ENCODE measurements at regions not wholly inside any gene's neighbourhood (a gene's known extent, or its start where the extent isn't known, plus 50 kb on each side); places are given as distances from the start of the nearest gene placed in this dataset.

DNA sequence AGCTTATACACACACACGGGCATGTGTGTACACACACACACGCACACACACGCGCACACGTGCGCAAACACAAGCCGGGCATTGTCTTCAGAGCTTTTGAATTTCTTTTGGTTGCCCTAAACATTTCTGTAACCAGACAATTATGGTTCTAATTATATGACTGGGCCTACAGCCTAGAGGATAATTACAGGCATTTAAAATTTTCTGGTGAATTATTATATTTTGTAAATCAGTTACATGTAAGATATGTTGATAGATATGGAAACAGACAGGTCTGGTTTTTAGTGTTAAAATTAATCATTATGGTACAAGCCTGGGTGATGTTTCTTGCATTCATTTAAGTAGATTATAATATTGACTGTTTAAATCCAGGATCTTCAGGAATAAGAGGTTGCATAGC lies 1120.5 kb downstream of the ADGRL3 start:
- FAIRE-seq = no peak

DNA sequence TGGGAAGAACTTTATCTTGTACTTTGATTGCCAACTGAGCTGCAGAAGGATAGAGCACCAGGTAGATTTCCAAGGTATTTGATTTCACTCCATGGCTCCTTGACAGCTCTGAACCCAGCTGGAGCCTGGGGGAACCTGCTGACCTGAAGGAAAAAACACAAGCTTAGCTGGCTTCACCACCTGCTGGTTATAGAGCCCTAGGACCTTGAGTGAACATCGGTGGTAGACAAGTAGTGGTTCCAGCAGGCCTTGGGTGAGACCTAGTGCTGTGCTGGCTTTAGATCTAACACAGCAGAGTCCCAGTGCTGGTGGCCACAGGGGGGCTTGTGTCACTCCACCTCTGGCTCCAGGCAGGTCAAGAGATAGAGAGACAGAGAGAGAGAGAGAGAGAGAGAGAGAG lies 1102.6 kb downstream of the ADGRL3 start:
- FAIRE-seq = no peak

DNA sequence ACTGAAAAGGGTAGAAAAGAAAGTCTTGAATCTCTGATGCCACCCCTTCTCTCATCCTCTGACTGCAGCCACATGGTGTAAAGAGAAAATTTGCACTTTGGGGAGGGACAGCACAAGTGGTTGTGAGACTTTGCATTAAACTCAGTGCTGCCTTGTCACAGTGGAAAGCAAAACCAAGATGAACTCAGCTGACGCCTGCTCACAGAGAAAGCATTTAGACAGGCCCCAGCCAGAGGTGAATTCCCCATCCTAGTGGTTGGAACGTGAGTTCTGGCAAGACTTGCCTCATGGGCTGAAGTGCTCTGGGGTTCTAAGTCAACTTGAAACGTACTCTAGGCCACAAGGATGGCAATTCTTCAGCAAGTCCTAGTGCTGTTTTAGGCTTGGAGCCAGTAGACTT lies 1101.4 kb downstream of the ADGRL3 start:
- FAIRE-seq = no peak

DNA sequence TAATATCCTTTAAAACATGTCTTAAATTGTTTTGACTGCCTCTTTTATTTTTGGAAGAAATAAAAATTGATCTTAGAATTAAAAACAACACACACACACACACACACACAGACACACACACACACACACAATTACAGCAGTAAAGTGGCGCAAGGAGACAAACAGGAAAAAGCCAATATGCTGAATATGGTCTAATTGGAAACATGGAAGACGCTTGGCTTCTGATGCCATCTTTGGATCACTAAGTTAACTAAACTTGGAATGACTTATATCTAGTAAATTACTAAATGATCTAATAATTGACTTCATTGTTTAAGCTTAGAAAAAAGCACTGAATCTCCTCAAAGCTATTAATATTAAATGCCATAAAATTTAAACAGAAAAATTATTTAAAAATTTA lies 1093.4 kb downstream of the ADGRL3 start:
- FAIRE-seq = no peak

DNA sequence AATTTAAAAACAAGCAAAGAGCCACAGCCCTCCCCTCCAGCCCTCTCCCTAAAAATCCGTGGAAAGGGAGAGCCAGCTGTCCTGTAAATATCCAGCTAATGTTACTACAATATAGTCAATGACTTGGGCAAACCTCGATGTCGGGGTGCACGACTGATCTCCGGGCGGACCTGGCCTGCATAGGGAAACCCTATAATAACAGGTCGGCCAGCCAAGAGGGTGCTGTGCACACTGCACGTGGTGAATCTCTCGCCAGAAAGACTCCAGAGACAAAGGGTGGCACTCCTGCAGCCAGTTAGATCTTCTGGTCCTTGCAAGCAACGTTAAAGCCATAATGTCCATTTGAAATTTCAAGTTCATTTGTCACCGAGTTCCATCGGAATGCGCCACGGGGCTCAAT lies 1092.8 kb downstream of the ADGRL3 start:
- FAIRE-seq = no peak

DNA sequence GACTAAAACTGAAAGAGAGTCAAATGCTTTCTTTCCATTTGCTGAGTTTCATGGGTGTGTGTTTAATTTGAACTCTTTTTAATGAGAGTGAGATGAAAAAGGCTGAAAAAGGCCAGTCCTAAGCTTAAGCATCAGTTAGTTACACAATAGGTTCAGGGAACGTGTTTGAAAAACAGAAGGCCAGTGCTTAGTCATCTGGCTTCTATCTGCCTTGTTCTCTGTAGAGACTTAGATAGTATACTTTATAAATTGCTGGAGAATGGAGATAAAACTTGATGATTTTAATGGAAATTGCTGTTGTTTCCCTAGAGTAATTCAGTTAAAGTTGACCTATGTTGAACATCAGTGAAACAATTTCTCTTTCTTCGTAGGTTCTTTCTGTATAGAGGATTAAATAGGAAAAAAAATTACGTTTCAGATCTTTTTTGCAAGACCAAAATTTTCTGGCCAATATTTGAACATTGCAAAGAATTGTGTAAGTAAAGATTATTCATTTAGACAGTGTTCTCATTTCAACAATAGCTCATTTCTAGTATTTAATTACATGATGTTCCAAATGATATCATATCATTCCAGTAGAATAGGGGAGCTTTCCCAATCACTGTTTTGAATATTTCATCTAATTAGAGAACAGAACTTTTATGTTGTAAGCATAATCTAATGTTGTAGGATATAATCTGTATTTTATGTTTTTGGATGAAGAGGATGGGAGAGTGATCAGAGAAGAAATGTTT lies 1088.8 kb downstream of the ADGRL3 start:
- peak; percentile 78 for FAIRE-seq

DNA sequence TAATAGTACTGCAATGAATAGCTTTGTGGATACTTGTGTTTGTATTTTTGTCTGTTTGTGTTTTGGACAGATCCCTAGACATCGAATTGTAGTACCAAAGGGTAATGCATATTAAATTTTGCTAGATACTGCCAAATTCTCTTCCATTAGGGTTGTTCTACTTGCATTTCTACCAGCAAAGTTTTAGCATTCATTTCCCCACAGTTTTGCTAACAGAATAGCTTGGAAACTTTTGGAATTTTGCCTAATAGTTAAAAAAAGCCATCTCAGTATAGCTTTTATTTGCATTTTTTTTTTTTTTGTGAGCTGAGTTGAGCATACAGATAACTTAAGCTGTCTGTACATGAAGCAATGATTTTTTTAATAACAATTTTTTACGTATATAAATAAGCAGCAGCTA lies 1084.9 kb downstream of the ADGRL3 start:
- FAIRE-seq = no peak

DNA sequence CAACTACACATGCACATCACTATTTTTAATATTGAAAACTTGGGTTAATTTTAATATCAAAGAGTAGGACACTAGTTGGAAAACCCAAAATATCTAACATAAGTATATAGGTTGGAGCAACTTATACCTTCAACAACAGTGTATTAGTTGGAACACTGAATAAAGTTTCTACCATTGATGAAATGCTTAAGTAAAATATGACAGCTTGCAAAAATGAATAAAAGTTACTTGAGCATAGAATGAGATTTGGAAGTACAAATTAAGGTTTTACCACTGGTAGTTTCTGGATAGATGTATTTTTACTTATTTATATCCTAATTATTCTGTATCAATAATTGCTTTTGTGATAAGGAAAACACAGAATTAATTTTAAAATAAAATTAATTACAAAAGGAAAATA lies 1079.6 kb downstream of the ADGRL3 start:
- no peak for FAIRE-seq

DNA sequence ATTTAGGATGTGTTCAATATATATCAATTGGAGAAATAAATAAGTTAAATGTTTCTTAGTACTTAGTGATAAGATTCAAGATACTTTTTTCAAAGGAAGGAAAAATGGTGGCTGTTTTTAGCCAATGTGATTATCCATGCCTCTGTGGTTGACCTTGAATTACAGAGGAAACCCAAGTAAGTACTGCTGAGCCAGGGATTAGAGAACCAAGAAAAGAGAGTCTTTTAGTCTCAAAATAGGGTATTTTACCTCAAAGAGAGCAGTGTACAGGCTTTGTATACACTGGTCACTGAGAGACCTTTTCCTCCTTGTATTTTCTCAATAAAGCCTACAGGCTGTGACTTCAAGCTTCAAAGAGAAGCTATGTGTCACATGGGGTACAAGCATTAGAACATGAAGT lies 1075.3 kb downstream of the ADGRL3 start:
- FAIRE-seq = no peak

DNA sequence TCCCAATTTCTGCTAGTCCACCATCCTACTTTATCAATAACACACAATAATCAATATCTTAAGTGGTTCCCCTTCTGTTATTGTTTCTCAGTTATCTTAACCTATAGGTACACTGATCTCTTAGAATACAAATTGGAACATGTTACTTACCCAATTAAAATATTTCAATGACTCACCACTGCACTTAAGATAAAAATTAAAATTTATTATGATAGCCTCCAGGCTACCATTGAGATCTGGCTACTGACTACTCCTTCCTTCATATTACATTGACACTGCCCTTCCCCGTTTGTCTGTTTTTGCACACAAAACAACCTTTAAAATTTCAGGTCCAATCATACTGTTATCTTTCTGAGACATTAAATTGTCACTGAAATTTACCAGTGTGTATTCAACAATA lies 1074.7 kb downstream of the ADGRL3 start:
- FAIRE-seq = no peak

DNA sequence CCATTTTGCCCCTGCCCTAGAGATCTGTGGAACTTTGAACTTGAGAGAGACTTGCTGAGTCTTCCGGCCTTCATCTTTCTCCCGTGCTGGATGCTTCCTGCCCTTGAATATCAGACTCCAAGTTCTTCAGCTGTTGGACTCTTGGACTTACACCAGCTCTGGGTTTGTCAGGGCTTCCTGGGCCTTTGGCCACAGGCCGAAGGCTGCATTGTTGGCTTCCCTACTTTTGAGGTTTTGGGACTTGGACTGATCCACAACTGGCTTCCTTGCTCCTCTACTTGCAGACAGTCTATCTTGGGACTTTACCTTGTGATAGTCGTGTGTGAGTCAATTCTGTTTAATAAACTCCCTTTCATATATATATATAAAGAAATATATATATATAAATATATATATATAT lies 1071.0 kb downstream of the ADGRL3 start:
- no peak for FAIRE-seq

DNA sequence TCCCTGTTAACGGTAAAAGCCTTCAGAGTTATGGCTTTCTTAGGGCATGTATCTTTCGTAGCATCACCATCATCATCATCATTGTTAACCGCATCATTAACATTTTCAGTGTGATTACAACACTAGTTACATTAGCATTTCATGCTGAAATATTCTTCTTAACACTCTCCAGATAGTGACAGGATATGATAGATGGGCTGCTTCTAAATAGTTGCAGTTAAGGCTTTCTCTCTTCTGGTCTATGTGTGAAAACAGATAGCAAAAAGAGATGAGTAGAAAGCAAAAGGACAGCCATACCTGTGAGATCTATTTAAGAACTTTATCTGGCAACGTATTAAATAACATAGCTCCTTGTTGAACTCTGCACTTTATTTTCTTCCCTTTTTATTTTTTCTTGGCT lies 1069.8 kb downstream of the ADGRL3 start:
- FAIRE-seq = no peak

DNA sequence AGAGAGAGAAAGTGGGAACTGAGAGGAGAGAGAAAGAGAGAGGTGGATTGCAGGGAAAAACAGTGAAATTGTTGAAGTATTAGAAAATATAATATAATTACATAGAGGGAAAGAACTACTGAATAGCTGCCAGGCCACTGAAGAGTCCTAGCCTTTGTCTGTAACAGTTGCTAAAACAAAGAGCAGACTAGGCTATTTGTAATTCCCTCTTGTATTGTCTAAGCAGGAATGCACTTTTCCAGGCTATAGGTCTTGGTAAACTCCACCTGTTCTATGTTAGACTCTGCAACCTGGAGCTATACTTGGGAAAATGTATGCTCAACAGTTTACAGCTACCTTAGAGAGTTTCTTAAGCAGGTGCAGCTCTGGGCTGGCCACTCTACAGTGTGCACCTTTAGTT lies 1063.3 kb downstream of the ADGRL3 start:
- no peak for FAIRE-seq

DNA sequence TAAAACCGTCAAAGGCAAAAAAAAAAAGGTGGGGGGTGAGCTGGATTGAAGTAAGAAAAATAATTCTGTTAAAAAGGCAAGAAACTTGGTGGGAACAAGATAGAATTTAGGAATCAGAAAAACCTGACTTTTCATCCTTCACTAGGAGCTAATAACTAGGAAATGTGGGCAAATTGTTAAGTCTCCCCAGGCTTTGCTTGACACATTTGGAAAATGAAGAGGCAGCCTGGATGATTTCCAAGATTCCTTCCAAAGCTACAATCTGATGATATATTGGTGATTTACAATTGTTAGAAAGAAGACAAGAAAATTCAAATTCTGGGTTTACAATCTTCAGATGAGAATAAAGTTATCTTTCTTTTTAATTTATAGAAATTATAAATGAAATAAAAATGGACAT lies 1062.5 kb downstream of the ADGRL3 start:
- no peak for FAIRE-seq

DNA sequence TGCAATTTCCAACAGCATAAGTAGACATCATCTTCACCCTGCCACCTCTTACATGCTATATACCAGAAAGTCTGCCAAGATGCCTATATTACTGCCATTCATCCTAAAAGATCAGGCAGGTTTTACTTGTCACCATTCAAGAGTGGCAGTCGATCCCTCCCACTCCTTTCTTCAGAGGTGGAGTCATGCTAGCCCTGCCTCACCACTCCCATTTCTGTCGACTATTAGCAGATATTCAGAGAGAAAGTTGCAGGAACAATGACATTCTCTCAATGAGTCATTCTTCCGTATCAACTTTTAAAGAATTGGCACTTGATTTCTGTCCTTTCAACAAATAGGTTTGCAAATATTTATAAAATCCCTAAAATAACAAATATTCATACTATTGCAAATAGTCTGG lies 1060.1 kb downstream of the ADGRL3 start:
- no peak for FAIRE-seq

DNA sequence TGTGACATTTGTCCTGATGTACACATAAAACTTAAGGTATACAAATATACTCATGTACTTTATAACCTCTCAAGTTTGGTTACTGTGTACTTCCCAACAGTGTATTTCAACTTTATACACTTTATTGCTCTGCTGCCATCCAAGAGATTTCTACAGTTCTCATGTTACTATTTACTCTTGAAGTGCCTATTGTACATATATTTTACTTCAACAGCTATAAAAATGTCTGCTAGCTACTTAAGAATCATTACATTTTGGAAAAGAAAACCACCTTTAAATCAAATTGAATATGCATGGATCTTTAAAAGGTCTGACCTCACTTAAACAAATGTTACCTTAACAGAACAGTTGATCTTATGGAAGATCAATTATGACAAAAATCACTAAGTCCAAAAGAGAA lies 1056.4 kb downstream of the ADGRL3 start:
- FAIRE-seq = no peak

DNA sequence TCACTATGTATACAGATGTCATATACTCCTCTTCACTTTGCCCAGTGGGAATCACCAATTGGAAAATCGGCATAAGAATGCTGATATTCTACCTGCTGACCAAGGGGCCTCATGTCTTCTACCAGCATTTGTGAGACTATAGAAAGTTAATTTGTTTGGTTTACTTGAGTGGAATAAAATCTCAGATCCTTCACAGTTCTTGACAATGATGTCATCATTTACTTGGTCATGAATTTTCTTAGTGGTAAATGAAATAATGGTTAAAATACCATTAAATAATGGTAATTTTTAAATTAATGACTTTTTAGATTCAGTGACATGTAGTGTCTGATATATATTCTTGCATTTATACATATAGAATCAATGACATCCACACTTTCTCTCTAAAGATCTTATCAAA lies 1052.6 kb downstream of the ADGRL3 start:
- FAIRE-seq = no peak

DNA sequence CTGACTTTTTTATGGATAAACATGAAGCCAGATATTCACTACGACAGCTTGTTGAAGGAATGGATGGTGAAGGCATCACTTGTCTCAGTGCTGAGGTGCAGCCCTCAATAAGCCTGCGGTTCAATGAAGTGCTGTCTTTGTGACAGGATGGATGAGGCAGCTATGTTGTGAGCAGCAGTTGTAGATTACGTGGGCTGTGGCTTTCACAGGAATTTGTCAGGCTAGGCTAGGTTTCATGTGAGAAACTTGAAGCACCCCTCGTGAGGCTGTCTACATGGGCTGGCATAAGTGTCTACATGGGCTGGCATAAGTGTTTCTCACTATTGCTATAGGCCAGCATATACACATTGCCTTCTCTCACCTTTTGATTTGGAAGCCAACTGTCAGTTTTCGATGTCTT lies 1050.0 kb downstream of the ADGRL3 start:
- no peak for FAIRE-seq

DNA sequence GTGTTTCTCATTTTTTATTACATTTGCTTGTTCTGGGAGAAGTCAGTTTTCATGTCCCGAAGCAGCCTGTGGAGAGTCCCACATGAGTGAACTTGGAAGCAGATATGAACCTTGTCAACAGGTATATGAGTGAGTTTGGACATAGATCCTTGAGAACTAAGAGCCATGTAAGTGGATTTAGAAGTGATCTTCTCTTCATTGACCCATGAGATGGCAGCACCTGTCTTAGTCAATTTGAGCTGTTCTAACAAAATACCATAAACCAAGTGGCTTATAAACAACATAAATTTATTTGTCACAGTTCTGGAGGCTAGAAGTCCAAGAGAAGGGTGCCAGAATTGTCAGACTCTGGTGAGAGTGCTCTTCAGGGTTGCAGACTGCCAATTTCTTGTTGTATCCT lies 1043.8 kb downstream of the ADGRL3 start:
- FAIRE-seq = no peak

DNA sequence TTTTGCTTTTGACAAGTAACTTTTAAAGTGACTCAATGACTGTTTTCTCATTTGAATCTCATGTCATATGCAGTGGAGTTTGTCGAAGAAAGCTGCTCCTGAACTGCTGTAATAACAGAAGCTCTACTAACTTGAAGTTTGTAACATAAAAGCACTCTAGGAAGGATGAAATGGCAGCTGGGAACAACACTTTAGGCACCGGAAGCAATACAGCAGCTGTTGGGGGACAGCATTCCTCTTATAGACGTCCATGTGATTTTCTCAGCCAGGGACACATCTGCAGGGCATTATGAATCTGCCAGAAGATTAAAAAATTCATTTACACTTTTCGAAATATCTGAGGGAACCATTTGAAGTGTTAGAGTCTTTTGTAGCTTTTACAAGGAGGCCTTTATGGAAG lies 1035.8 kb downstream of the ADGRL3 start:
- FAIRE-seq = no peak

DNA sequence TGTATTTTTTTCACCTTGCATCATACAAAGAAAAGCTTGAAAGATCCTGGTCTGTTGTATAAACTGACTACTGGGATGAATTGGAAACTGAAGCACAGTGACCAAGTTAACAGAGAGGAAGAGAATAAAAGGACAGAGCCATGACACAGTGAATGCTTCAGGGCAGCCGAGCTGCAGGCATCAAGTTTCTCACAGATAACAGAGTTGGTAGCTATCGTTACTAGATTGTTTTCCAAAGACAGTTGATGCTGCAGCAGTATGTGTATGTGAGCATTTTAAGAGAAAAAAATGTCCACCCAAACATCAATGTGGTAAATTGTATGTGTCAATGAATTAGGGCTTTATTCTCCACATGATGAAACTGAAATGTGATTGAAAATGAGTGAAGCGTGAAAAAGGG lies 1032.7 kb downstream of the ADGRL3 start:
- FAIRE-seq = no peak

DNA sequence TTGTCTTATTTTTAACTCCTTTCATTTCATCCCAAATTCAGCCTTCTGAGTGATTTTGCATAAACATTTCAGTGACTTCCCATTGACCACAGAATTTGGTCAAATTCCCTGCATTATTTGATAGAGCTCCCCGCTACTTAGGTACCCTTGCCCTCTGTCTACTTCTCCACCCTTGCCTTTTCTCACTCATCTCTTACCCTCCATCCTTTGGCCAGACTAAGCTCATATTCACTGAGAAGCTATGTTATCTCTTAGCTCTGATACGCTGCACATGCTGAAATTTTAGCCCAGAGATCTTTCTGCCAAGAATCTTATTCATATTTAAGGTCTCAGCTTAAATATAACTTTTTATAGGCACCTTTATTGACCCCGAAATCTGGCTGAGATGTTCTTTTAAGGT lies 1031.9 kb downstream of the ADGRL3 start:
- no peak for FAIRE-seq

DNA sequence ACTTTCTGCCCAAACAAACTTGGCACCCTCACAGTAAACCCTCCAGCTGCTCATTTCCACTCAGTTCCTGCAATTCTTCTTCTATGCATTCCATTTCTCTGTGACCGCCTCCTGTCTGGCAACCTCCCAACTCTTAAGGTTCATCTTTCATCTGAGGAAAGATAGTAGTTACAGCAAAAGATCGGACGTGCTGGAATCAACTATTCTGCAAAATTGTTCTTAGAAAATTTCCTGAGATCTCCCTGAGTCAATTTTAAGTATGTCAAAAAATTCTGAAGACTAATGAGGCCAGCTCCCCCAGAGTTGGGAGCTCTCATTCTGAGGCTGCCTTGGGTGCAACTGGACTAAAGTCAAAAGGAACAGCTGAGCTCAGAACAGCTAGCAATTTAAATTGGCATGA lies 1026.0 kb downstream of the ADGRL3 start:
- FAIRE-seq = no peak

DNA sequence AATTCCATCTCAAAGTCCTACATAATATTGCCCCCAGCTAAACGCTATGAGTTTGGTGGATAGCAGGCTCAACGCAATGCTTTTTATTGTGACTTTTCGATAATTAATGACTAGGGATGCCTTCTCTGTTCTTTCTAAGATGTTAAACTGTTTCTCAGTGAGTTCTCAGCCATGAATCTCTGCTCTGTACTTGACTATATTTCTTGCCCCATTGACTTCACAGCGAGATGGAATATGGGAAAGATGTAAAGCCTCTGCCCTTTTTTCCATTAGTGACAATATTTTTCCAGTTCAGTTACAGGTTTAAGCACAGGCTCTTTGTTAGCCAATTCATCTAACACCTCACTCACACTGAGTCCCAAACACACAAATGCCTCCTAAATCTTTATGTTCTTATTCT lies 1022.0 kb downstream of the ADGRL3 start:
- no peak for FAIRE-seq

DNA sequence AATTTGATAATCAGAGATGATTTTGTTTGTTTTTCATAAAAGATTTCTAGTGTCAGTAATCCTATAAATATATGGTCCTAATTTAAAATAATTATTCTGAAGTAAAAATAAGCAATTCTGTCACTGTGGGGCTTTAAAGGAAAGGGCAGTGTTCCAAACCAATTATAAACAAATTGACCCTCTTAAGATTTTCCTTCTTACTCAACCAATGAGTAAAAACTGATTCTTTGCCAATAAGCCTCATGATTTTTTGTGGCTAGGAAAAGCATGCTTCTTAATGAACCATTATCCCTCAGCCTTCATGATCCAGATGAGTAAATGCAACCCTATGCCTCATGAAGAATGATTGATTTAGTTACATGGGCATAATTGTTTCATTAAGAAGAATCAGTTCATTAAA lies 1010.4 kb downstream of the ADGRL3 start:
- FAIRE-seq = no peak

All from endometrium (tissue), 2 donors.